ENCODE measurements at regions not wholly inside any gene's neighbourhood (a gene's known extent, or its start where the extent isn't known, plus 50 kb on each side); places are given as distances from the start of the nearest gene placed in this dataset.
"Not testable (repeated sequence)": the region's sequence is repeated elsewhere in the genome, so short reads cannot be mapped to it uniquely, and the experiment has no call there.

- H3K9me3 Mint-ChIP-seq; POLR2A ChIA-PET; H3K27ac Mint-ChIP-seq; H3K4me1 Mint-ChIP-seq (ENCODE audit: low read depth); H3K27me3 Mint-ChIP-seq; intact Hi-C loops (cut with micrococcal nuclease); CTCF ChIA-PET; H3K36me3 Mint-ChIP-seq; DNase-seq; H3K4me3 Mint-ChIP-seq: not testable (repeated sequence)
Measured at GRCh38 chr7:32816409-32816948, 75.1 kb downstream of the KBTBD2 start.

DNA sequence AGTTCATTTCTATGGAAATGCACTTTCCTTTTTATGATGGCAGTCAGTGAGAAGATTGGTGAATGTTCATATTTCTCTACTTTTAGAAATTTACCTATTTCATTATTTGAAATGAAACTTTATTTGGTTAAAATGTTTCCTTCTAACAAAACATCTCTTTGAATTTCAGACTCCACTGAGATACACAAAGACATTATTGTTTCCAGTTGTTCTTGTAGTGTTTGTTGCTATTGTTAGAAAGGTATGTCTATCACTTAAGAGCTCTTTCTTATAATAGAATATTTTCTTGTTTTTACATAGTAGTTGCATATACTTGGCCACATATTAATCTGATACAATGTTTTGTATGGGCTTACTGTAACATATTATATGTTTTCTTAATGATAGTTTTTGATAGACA lies 76.8 kb downstream of the KBTBD2 start:
- H3K36me3 Mint-ChIP-seq; H3K27ac Mint-ChIP-seq; H3K27me3 Mint-ChIP-seq; H3K4me3 Mint-ChIP-seq; CTCF ChIA-PET; intact Hi-C loops (cut with micrococcal nuclease); POLR2A ChIA-PET; H3K4me1 Mint-ChIP-seq (ENCODE audit: low read depth); DNase-seq; H3K9me3 Mint-ChIP-seq: not testable (repeated sequence)

DNA sequence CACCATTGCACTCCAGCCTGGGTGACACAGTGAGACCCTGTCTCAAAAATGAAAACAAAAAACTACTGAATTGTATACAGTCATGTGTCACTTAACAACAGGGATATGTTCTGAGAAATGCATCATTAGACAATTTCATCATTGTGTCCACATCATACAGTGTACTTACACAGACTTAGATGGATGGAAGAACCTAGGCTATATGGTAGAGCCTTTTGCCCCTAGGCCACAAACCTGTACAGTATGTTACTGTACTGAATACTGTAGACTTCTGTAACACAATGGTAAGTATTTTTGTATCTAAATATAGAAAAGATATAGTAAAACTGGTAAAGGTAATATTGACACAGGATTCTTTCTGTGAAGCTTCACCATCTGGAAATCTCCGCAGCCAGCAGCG lies 81.7 kb downstream of the KBTBD2 start:
- Mint-ChIP-seq H3K4me1 (ENCODE audit: low read depth) (no peaks in the 10 kb centered on the region), H3K36me3 (no peaks in the 10 kb centered on the region), H3K4me3 (no peak overlapping the region), H3K27ac (no peak overlapping the region), H3K27me3 (no peaks in the 10 kb centered on the region), H3K9me3 (no peaks in the 10 kb centered on the region)
- ChIA-PET POLR2A (no interaction called here), CTCF (interaction anchor here (1.2 kb wide), 1 partner anchor 9 kb away, joined by 5 read pairs; no protein-coding TSS in a partner anchor)
- intact Hi-C loops (cut with micrococcal nuclease): no loop called here
- no peak for DNase-seq

DNA sequence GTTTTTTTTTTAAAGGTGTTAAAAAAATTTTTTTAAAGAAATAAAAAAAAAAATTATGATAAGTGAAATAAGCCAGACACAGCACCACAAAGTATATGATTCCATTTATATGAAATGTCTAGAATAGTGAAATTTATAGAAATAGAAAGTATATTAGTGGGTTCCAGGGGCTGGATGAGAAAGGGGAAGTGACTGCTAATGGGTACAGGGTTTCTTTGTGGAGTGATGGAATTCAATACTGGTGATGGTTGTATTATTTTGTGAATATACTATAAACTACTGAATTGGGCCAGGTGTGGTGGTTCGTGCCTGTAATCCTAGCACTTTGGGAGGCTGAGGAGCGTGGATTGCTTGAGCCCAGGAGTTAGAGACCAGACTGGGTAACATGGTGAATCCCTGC lies 82.2 kb downstream of the KBTBD2 start:
- POLR2A ChIA-PET: no interaction called here
- intact Hi-C loops (cut with micrococcal nuclease): no loop called here
- Mint-ChIP-seq H3K4me1 (ENCODE audit: low read depth) (no peaks in the 10 kb centered on the region), H3K27ac (no peak overlapping the region), H3K9me3 (no peaks in the 10 kb centered on the region), H3K4me3 (no peak overlapping the region), H3K27me3 (no peaks in the 10 kb centered on the region), H3K36me3 (no peaks in the 10 kb centered on the region)
- no peak for DNase-seq
- CTCF ChIA-PET: interaction anchor here (1.2 kb wide), 1 partner anchor 9 kb away, joined by 5 read pairs; no protein-coding TSS in a partner anchor

DNA sequence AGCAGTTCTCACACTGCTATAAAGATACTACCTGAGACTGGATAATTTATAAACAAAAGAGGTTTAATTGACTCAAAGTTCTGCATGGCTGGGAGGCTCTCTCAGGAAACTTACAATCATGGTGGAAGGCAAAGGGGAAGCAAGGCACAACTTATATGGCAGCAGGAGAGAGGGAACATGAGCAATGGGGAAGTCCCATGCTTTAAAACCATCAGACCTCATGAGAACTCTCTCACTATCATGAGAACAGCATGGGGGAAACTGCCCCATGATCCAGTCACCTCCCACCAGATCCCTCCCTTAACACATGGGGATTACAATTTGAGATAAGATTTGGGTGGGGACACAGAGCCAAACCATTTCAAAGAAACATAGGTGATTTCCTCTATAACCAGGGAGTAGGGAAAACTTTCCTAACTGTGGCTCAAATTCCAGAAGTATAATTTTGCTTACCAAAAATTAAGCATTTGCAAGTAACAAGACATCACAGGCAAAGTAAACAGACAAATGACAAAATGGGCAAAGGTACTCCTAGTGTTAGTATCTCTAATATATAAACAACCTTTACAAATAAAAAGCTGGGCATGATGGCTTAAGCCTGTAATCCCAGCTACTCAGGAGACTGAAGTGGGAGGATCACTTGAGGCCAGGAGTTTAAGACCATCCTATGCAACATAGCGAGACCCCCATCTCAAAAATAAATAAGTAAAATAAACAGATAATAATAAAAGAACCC lies 88.0 kb downstream of the KBTBD2 start:
- DNase-seq: no peak
- ChIA-PET CTCF (no interaction called here), POLR2A (no interaction called here)
- intact Hi-C loops (cut with micrococcal nuclease): loop anchor here (5.0 kb wide), 1 partner anchor 249 kb away; no protein-coding TSS in a partner anchor
- H3K27me3 Mint-ChIP-seq: no peaks in the 10 kb centered on the region
- H3K9me3 Mint-ChIP-seq: peaks cover 11% of the 10 kb centered on the region
- no peak overlapping the region for H3K4me3 Mint-ChIP-seq
- H3K36me3 Mint-ChIP-seq: peaks cover 4% of the 10 kb centered on the region
- no peaks in the 10 kb centered on the region for H3K4me1 Mint-ChIP-seq (ENCODE audit: low read depth)
- no peak overlapping the region for H3K27ac Mint-ChIP-seq

- Mint-ChIP-seq H3K27me3 (no peaks in the 10 kb centered on the region), H3K9me3 (peaks cover 11% of the 10 kb centered on the region), H3K4me3 (no peak overlapping the region), H3K27ac (no peak overlapping the region), H3K4me1 (ENCODE audit: low read depth) (no peaks in the 10 kb centered on the region), H3K36me3 (peaks cover 4% of the 10 kb centered on the region)
- CTCF ChIA-PET: interaction anchor here (0.6 to 3.3 kb wide), 3 partner anchors 44 to 306 kb away, joined by 3 to 14 read pairs (median 4); partner anchors contain the start of gene RP9
- POLR2A ChIA-PET: no interaction called here
- intact Hi-C loops (cut with micrococcal nuclease): loop anchor here (5.0 kb wide), 1 partner anchor 250 kb away; no protein-coding TSS in a partner anchor
- DNase-seq: no peak
Measured at GRCh38 chr7:32802305-32802910, 89.2 kb downstream of the KBTBD2 start.

DNA sequence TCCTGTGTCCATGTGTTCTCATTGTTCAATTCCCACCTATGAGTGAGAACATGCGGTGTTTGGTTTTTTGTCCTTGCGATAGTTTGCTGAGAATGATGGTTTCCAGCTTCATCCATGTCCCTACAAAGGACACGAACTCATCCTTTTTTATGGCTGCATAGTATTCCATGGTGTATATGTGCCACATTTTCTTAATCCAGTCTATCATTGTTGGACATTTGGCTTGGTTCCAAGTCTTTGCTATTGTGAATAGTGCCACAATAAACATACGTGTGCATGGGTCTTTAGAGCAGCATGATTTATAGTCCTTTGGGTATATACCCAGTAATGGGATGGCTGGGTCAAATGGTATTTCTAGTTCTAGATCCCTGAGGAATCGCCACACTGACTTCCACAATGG lies 98.5 kb downstream of the KBTBD2 start:
- DNase-seq; H3K36me3 Mint-ChIP-seq; POLR2A ChIA-PET; H3K4me1 Mint-ChIP-seq (ENCODE audit: low read depth); H3K4me3 Mint-ChIP-seq; CTCF ChIA-PET; H3K27me3 Mint-ChIP-seq; H3K9me3 Mint-ChIP-seq; H3K27ac Mint-ChIP-seq; intact Hi-C loops (cut with micrococcal nuclease): not testable (repeated sequence)

GRCh38 chr7:32790766-32791430 lies 100.7 kb downstream of the KBTBD2 start:
- H3K27ac Mint-ChIP-seq; intact Hi-C loops (cut with micrococcal nuclease); POLR2A ChIA-PET; CTCF ChIA-PET; DNase-seq; H3K27me3 Mint-ChIP-seq; H3K4me3 Mint-ChIP-seq; H3K36me3 Mint-ChIP-seq; H3K4me1 Mint-ChIP-seq (ENCODE audit: low read depth); H3K9me3 Mint-ChIP-seq: not testable (repeated sequence)

DNA sequence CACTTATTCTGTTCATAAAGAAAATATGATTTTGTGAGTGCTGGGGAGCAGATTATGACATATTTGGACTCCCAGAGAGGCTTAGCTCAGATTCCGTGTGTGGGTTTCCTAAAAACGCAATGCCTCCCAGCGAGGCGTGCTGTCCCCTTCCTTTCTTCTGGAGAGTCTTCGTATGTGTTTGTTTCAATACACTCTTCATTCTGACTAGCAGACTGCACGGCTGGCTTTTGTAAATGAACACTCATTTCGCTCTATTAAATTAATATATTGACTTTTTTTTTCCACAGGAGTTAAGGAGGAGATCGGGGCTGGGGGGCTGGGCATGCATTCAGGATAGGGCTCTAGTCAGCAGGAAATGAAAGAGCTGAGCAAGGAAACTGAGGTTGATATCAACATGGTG lies 102.3 kb downstream of the KBTBD2 start:
- CTCF ChIA-PET: interaction anchor here (0.6 kb wide), 1 partner anchor 1144 kb away, joined by 5 read pairs; no protein-coding TSS in a partner anchor
- H3K9me3 Mint-ChIP-seq; H3K27me3 Mint-ChIP-seq; H3K36me3 Mint-ChIP-seq; POLR2A ChIA-PET; H3K4me3 Mint-ChIP-seq; H3K27ac Mint-ChIP-seq; DNase-seq; H3K4me1 Mint-ChIP-seq (ENCODE audit: low read depth); intact Hi-C loops (cut with micrococcal nuclease): not testable (repeated sequence)

DNA sequence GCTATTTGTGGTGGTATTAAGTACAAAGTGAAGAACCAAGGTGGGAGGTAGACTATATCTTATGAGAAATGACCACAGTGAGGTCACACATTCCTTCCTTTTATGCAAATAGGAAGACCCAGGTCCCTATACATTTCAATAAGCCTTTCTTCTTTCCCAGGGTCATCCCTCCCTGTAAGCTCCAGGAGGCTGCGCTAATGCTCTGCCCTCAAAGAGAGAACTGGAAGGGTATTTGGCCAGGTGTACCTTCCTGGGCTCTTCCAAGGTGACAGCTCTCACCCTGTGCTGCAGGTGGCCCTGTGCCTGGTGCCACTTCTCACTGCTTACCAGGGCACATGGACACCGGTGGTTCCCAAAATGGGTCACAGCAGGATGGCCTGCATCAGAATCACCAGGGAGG lies 103.4 kb downstream of the KBTBD2 start:
- H3K4me1 Mint-ChIP-seq (ENCODE audit: low read depth); CTCF ChIA-PET; H3K27ac Mint-ChIP-seq: not testable (repeated sequence)

DNA sequence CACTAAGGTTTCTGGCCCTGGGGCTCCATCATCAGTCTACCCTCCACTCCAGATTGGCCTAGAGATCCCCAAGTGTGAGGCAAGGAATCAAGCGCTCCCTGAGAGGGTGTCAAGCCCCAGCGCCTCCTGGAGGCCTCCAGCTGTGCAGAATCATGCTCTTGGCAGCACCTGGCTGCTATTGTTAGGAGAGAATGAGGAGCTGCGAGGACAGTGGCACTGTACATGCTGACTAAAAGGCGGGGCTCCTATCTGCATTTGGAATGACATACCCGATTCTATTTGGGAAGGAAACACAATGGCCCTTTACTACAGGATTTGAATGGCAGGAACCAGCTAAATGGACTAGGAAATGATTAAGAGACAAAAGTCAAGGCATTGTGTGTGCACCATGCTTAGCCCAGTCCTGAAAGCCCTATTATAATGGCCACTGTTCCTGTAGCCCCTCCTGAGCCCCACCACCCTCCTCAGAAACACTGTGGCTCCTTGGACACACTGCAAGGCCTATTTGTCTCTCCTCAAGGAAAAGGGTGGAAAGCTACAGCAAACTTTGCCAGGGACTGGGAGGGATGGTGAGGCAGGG lies 106.1 kb downstream of the KBTBD2 start:
- H3K36me3 Mint-ChIP-seq; intact Hi-C loops (cut with micrococcal nuclease); H3K4me3 Mint-ChIP-seq; H3K9me3 Mint-ChIP-seq; H3K4me1 Mint-ChIP-seq (ENCODE audit: low read depth); POLR2A ChIA-PET; H3K27ac Mint-ChIP-seq; H3K27me3 Mint-ChIP-seq; DNase-seq: not testable (repeated sequence)
- CTCF ChIA-PET: interaction anchor here (0.6 to 0.7 kb wide), 2 partner anchors 26 to 132 kb away, joined by 3 read pairs; no protein-coding TSS in a partner anchor

More for the DNA sequence above, 103.4 kb downstream of the KBTBD2 start:
- H3K9me3 Mint-ChIP-seq; POLR2A ChIA-PET; DNase-seq; H3K4me3 Mint-ChIP-seq; H3K36me3 Mint-ChIP-seq; H3K27me3 Mint-ChIP-seq; intact Hi-C loops (cut with micrococcal nuclease): not testable (repeated sequence)

DNA sequence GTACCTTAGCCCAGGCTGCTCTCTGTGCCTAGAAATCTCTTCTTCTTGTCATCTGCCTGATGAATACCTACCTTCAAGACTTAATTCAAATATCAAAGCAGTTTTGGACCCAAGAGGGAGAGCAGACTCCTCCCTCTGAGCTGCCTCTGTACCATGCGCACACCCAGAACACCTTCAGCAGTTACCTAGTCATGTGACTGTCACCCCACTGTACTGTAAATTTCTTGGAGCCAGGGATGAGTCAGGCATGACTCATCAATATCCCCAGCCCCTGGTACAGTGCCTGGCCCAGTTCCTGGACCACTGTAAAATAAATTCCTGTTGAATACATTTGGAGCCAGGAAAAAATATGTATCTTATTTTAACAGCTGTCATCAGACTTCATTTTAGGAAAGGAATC lies 111.7 kb downstream of the KBTBD2 start:
- H3K9me3 Mint-ChIP-seq; H3K27ac Mint-ChIP-seq; H3K4me1 Mint-ChIP-seq (ENCODE audit: low read depth); H3K4me3 Mint-ChIP-seq; CTCF ChIA-PET; intact Hi-C loops (cut with micrococcal nuclease); H3K27me3 Mint-ChIP-seq; DNase-seq; POLR2A ChIA-PET; H3K36me3 Mint-ChIP-seq: not testable (repeated sequence)

Data from activated CD4-positive, alpha-beta memory T cell treated with anti-CD3 and anti-CD28 coated beads for 36 hours (primary cell).